Inferior parietal cortex (tissue), 1 donor: ENCODE measurements at regions not wholly inside any gene's neighbourhood (a gene's known extent, or its start where the extent isn't known, plus 50 kb on each side); places are given as distances from the start of the nearest gene placed in this dataset.

ENCODE experiments used
- DNase-seq: peaks from one replicate; pipeline ENCODE4 v3.0.0-alpha.2; 2016; ENCODE audit errors: extremely low spot score

- no peak for DNase-seq
Observed at GRCh38 chr2:219769090-219769910, 141.9 kb downstream of the SLC4A3 start.

- DNase-seq: no peak
Observed at GRCh38 chr2:219772103-219772635, 144.7 kb downstream of the SLC4A3 start.

DNA sequence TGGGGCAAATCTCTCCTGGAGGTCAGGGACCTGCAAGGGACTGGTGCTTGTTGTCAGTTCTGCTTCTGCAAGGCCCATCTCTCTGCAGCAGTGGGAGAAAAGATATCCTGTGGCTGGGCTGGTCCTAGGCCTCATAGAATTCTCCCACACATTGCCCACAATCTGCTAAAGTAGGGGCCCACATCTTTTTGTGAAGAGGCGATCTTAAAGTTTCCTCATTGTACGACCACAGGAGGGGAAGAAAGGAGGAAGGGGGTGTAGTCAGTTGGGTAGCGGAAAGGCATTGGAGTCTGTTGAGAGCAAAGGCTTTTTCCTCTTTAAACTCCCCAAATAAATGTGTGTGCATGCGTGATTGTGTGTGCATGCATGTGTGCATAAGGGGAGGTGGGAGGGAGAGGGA, 145.3 kb downstream of the SLC4A3 start:
- DNase-seq: no peak

DNA sequence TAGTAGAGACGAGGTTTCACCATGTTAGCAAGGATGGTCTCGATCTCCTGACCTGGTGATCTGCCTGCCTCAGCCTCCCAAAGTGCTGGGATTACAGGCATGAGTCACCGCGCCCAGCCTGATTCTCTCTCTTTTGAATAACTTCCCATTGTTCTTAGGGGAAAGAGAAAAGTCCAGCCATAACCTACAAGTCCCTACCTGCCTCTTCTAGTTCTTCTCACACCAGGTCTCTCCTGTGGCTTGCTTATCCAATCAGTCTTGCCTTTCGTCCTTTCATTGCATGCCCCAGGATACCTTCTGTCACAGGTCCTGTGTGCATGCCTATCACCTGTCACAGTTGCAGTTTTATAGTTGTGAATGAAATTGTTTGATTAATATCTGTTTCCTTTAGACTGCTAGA, 148.1 kb downstream of the SLC4A3 start:
- DNase-seq: no peak

DNA sequence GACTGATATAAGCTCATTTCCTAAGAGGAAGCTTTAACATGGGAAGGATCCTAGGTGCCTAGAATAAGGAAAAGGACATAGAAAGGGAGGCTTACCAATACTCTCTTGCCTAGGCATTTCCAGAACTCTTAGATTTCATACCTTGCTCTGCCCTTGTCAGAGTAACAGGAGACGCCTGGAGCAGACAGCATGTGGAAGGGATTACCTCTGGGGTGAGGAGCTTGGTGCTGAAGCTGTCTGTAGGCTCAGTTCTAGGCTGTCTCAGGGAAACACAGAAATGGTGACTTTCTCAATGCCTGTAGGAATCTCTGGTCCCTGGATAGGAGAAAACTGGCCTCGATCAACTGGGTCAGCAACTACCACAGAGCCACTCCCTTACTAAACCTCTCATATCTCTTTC, 150.0 kb downstream of the SLC4A3 start:
- no peak for DNase-seq

GRCh38 chr2:219778189-219778588, 150.8 kb downstream of the SLC4A3 start:
- no peak for DNase-seq

GRCh38 chr2:219782737-219783348, 155.4 kb downstream of the SLC4A3 start:
- DNase-seq: peak; percentile 46

GRCh38 chr2:219783359-219783975, 156.0 kb downstream of the SLC4A3 start:
- DNase-seq: no peak

GRCh38 chr2:219784178-219784577, 156.7 kb downstream of the SLC4A3 start:
- no peak for DNase-seq

- DNase-seq: no peak
Observed at GRCh38 chr2:219789476-219789875, 162.0 kb downstream of the SLC4A3 start.

DNA sequence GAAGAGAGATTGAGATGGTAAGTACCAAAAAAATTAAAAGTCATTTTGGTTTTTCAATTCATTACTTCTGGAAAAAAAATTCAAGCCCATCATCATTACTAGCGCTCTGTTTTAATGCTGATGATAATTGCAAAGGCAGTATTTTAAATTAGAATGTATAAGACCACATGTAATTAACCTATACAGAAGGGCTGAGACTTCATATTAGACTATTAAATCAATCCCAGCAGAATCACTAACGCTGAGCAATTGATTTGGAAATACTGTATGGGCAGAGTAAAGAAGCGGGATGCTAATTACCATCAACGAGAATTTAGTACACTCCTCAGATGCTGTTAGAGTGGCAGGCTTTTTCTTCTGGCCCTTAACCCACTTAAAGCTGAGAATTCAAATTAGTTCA, 165.0 kb downstream of the SLC4A3 start:
- no peak for DNase-seq

- no peak for DNase-seq
Observed at GRCh38 chr2:219798430-219798829, 171.0 kb downstream of the SLC4A3 start.

DNA sequence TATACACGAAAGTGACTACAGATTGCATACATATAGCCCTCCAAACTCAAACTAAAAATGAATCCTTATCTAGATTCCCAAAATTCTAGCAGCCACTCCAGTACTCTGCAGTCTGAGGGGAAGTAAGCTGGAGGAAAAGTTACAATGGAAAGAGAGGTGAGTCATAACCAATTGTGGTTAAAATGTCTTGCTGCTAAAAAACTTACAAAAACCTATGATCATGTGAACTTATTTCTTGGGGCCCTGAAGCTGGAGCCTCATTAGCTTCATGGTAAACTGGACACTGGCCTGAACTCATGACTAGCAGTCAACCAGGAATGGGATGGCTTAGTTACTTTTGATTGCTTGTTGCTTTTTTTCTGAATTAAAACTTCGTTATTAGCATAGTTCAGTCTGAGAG, 175.9 kb downstream of the SLC4A3 start:
- DNase-seq: no peak

GRCh38 chr2:219810895-219811294, 183.5 kb downstream of the SLC4A3 start:
- DNase-seq: no peak

DNA sequence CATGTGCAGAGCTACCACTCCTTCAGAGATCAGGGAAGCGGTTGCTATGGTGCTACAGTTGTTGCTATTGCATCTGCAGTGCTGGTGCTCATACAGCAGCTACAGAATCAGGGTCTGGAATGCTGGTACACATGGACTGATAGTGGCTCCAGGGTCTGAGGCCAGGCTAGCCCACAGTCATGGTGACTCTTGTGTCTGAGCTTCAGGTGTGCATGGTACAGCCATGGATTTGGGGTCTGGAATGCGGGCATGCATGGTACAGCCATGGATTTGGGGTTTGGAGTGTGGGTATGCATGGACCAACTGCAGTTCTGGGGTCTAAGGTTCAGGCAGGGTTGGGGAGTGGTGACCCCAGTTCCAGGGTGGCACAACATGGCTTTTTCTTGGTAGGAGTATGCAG, 185.2 kb downstream of the SLC4A3 start:
- DNase-seq: no peak

DNA sequence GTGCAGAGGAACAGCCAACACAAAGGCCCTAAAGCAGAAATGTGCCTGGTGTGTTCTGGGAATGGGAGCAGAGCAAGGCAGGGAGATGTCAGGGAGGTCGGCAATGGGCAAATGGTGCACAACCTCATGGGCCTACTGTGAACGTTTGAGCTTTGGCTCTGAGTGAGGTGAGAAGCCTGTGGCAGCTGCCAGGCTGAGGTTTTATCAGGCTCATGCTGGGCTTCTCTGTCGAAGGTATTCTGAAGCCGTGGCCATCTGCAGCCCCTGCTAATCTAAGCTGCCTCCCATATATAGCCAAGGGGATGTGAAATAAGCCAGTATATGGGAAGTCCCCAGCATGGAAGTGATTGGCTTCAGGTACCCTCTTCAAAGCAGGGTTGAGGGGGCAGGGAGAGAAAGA, 193.3 kb downstream of the SLC4A3 start:
- no peak for DNase-seq

- DNase-seq: no peak
Observed at GRCh38 chr2:219823574-219823973, 196.1 kb downstream of the SLC4A3 start.

DNA sequence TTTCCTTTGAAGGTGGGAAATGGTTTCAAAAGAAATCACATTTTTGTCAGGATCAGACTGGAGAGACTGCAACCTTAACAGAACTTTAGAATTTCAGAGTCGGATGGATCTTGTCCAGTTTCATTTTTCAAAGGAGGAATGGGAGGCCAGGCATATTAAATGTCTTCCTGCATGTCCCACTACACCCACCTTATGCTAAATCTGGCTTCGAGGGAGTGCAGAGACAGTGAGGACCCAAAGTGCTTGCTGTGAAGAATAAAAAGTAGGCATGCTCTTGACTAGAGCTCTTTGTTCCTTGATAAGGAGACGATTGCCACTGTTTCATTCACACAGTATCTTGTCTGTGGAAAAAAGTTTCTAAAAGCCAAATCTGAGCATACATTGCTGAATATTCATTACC, 197.6 kb downstream of the SLC4A3 start:
- DNase-seq: peak; percentile 47

DNA sequence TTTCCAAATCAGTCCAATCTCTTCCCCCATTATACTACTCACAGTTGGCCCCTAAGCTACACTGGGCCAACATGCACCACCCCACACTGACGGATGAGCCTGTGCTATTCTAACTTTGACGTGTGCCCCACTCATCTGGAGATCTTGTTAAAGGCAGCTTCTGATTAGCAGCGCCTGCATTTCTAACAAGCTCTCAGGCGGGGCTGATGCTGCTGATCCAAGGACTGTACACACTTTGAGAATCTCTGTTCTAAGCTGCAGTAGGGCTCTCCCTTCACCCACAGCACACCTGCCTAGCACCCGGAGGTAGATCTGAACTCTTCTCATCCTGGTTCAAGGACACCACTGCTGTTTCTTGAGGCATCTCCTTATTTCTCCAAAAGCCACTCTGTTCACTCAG, 200.7 kb downstream of the SLC4A3 start:
- DNase-seq: no peak

DNA sequence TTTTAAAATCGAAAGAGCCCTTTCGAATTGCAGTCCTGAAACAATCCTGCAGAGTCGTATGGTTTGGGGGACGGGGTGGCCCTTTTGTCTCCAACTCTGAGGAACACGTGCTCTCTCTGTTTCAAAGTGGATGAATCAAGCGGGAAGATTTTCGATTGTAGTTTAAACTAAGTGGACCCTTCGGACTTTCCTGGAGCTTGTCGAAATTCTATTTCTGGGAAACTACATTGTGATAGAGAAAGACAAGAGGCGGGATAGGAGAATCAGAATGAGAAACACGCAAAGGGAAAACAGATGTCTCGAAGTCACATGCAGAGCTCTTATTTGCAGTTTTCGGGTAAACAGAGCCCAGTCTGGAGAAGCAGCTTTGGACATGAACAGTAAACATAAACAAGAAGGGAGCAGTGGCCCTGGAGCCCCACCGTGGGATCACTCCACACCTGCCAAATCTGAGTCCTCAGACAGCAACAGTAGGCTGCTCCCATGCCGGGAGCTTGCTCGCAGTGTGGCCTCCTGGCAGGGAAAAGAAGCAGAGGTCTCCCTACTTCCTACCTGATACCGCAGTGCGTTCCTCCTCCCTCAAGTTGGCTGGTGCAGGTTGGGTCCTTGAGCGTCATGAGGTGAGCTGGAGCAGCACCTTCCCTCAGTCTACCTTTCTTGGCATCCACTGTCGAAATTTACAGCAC, 202.4 kb downstream of the SLC4A3 start:
- no peak for DNase-seq

- no peak for DNase-seq
Observed at GRCh38 chr2:219830353-219830738, 202.9 kb downstream of the SLC4A3 start.

DNA sequence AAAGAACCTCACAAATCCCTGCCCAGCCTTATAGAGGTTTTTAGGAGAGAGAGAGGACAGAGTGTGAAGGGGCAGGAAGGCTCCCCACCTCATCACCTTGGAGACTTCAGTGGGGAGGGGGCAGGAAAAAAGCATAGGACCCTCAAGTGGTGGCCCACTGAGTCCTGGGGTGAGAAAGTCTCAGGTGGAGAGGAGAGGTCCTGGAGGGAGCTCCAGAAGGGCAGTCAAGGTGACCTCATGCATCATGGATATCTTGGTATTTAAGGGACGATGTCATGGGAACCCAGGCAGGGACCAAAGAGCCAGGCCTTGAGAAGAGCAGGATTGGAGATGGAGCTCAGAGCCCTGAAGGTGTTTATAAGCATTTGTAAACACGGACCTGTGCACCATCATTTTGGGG, 204.5 kb downstream of the SLC4A3 start:
- no peak for DNase-seq
